Adrenal gland (tissue), 9 donors: ENCODE measurements at regions not wholly inside any gene's neighbourhood (a gene's known extent, or its start where the extent isn't known, plus 50 kb on each side); places are given as distances from the start of the nearest gene placed in this dataset.

Source experiments
- DNase-seq, 7 donors: peaks; one replicate each; pipeline ENCODE4 v3.0.0-alpha.2; 2019 to 2020
- H3K27ac ChIP-seq, 5 donors: fragments of 200-600 bp; sonication (generic) in 4 of 5; 1 replicate in 3 of 5; 2 replicates in 2 of 5; pipeline versions ENCODE4 v1.5.1 to v1.8.0; 2016 to 2020; ENCODE audit warnings: mild to moderate bottlenecking in 1 of 5
- H3K27me3 ChIP-seq: fragments of 200-600 bp; 2 replicates; pipeline ENCODE4 v1.8.0; 2021
- H3K36me3 ChIP-seq, 2 donors: fragments of 200-600 bp; replicated peaks in 1 of 2; 1 replicate in 1 of 2; 2 replicates in 1 of 2; pipeline versions ENCODE4 v1.5.1 to v1.8.0; 2018 to 2022
- H3K4me1 ChIP-seq, 2 donors: fragments of 200-600 bp; replicated peaks in 1 of 2; 1 replicate in 1 of 2; 2 replicates in 1 of 2; pipeline versions ENCODE4 v1.5.1 to v1.8.0; 2018 to 2021
- H3K4me3 ChIP-seq, 4 donors: fragments of 200-600 bp; sonication (generic) in 3 of 4; one replicate each; pipeline ENCODE4 v1.5.1; 2016 to 2018
- H3K9me3 ChIP-seq, 3 donors: fragments of 200-600 bp; sonication (generic) in 1 of 3; replicated peaks in 1 of 3; 1 replicate in 2 of 3; 2 replicates in 1 of 3; pipeline versions ENCODE4 v1.5.1 to v1.8.0; 2016 to 2021
- POLR2A ChIP-seq, 2 donors: fragments of 450-650 bp; IDR thresholded peaks; one replicate each; pipeline ENCODE4 v1.6.1; 2017; ENCODE audit warnings: antibody characterized with exemption in 2 of 2, mild to moderate bottlenecking in 2 of 2, moderate library complexity in 1 of 2
- WGBS, 4 donors: extraction: QIAGEN DNeasy Blood & Tissue Kit in 2 of 4; methylation state at CpG; one replicate each; pipeline versions ENCODE4 v1.1.5 to v1.1.7; 2013 to 2017; 5-methylcytosine and 5-hydroxymethylcytosine counted together
- intact Hi-C, 2 donors: fragments of 100-400 bp; cut with DNase I; formaldehyde crosslinking; loops; one replicate each; pipeline versions ENCODE4 v1.14.1 to v1.15.0; 2022 to 2023
- TF ChIP-seq, protein P1 (sequence below), 6 experiments: fragments of 450-650 bp in 4 of 6; fragments of 200-600 bp in 2 of 6; sonication (generic) in 1 of 6; IDR thresholded peaks; 1 replicate in 5 of 6; 2 replicates in 1 of 6; pipeline versions ENCODE4 v1.5.1 to v1.8.0; 2016 to 2021; ENCODE audit warnings: antibody characterized with exemption in 6 of 6, mild to moderate bottlenecking in 2 of 6, moderate library complexity in 1 of 6
- donor health status: healthy with polysubstance abuse.
- donor health status: Bipolar disorder and iron deficiency.
- donor health status: DM: yes; HTN: yes; CAD: no.
- donor health status: DM: no; HTN: no; CAD: no.
- donor health status: DM: no; HTN: no; CAD: no.

DNA sequence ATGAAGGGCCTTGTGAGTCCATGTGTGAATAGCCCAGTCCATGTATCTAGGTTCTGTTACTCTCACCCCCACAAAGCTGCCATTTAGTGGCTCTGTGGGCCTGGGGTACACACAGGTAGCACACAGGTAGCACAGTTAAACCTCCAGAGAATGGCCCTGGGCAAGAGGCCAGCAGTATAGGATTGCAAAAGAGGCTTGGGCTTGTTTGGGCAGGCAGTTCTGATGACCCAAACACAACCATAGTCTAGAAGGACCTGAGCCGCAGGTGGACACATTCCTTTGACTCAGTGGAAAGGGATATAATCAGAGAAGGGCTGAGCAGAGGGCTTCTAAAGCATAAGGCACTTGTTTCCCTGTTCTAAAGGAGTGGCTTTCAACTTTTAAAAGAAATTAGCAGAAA lies 326.8 kb upstream of the SGCD start:
- no peaks in the 10 kb centered on the region for H3K27me3 ChIP-seq
- H3K36me3 ChIP-seq, result no peaks in the 10 kb centered on the region
- no peak for DNase-seq
- no peak overlapping the region for H3K4me3 ChIP-seq
- H3K4me1 ChIP-seq, result no peaks in the 10 kb centered on the region
- TF ChIP-seq, protein P1, sequence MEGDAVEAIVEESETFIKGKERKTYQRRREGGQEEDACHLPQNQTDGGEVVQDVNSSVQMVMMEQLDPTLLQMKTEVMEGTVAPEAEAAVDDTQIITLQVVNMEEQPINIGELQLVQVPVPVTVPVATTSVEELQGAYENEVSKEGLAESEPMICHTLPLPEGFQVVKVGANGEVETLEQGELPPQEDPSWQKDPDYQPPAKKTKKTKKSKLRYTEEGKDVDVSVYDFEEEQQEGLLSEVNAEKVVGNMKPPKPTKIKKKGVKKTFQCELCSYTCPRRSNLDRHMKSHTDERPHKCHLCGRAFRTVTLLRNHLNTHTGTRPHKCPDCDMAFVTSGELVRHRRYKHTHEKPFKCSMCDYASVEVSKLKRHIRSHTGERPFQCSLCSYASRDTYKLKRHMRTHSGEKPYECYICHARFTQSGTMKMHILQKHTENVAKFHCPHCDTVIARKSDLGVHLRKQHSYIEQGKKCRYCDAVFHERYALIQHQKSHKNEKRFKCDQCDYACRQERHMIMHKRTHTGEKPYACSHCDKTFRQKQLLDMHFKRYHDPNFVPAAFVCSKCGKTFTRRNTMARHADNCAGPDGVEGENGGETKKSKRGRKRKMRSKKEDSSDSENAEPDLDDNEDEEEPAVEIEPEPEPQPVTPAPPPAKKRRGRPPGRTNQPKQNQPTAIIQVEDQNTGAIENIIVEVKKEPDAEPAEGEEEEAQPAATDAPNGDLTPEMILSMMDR (IDR thresholded peaks at IDR 0.05), result no peak
- no peak for TF ChIP-seq POLR2A (IDR thresholded peaks at IDR 0.05)
- intact Hi-C loops, result no loop called here
- H3K9me3 ChIP-seq, result no peaks in the 10 kb centered on the region
- no peak overlapping the region for H3K27ac ChIP-seq
- WGBS, 4 donors, result 70 to 100% (median 94%) methylated on average over 1 of the region's 1 CpG

DNA sequence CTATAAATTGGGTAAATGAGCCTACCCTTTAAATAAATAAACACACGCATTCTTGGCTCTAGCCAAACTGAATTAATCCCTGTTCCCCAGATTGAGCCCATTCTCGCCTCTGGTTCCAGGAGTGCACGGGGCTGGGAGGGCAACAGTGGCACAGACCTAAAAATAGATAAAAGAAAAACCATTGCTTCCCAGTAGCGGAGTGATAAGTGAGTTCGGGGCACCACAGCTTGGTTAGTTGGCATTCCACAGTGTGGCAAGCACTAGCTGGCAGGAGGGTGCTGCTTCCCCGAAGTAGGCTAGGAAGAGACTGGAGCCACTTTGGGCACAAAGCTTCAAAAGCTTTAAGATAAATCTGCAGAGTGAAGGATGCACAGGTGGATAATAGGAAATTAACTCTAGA lies 322.2 kb upstream of the SGCD start:
- Histone ChIP-seq H3K9me3 (no peaks in the 10 kb centered on the region), H3K27me3 (no peaks in the 10 kb centered on the region), H3K27ac (no peak overlapping the region), H3K36me3 (no peaks in the 10 kb centered on the region), H3K4me3 (no peak overlapping the region), H3K4me1 (no peaks in the 10 kb centered on the region)
- no peak for DNase-seq
- no peak for TF ChIP-seq POLR2A (IDR thresholded peaks at IDR 0.05)
- TF ChIP-seq, protein P1 (IDR thresholded peaks at IDR 0.05), result no peak
- WGBS, 4 donors, result 69 to 76% (median 72%) methylated on average over 6 of the region's 6 CpGs
- intact Hi-C loops, result no loop called here

- TF ChIP-seq POLR2A (IDR thresholded peaks at IDR 0.05), result no peak
- TF ChIP-seq, protein P1 (IDR thresholded peaks at IDR 0.05), result no peak
- intact Hi-C loops, result no loop called here
- H3K9me3 ChIP-seq, result no peaks in the 10 kb centered on the region
- WGBS, 4 donors, result 70 to 75% (median 73%) methylated on average over 6 of the region's 6 CpGs
- H3K36me3 ChIP-seq, result no peaks in the 10 kb centered on the region
- no peak for DNase-seq
- no peaks in the 10 kb centered on the region for H3K27me3 ChIP-seq
- H3K4me3 ChIP-seq, result no peak overlapping the region
- H3K4me1 ChIP-seq, result no peaks in the 10 kb centered on the region
- H3K27ac ChIP-seq, result no peak overlapping the region
These were observed 320.8 kb upstream of the SGCD start for GRCh38 chr5:156006026-156006647.

GRCh38 chr5:156008844-156009243 lies 318.1 kb upstream of the SGCD start:
- TF ChIP-seq POLR2A (IDR thresholded peaks at IDR 0.05), result no peak
- TF ChIP-seq, protein P1 (IDR thresholded peaks at IDR 0.05), result no peak
- Histone ChIP-seq H3K4me1 (no peaks in the 10 kb centered on the region), H3K27ac (no peak overlapping the region), H3K36me3 (no peaks in the 10 kb centered on the region), H3K27me3 (no peaks in the 10 kb centered on the region), H3K4me3 (no peak overlapping the region), H3K9me3 (no peaks in the 10 kb centered on the region)
- DNase-seq, result no peak
- intact Hi-C loops, result no loop called here
- 75 to 88% (median 85%) methylated on average over 1 of the region's 1 CpG for whole genome bisulfite sequencing, 4 donors
